ENCODE measurements at regions not wholly inside any gene's neighbourhood (a gene's known extent, or its start where the extent isn't known, plus 50 kb on each side); places are given as distances from the start of the nearest gene placed in this dataset.
"Not testable (repeated sequence)": the region's sequence is repeated elsewhere in the genome, so short reads cannot be mapped to it uniquely, and the experiment has no call there.

- Histone ChIP-seq H3K4me3 (ENCODE audit: low read length in 3 of 3) (no peak overlapping the region), H3K27me3 (ENCODE audit: control insufficient read depth in 3 of 3, insufficient read depth in 3 of 3, low read length in 3 of 3) (no peaks in the 10 kb centered on the region), H3K4me1 (ENCODE audit: control insufficient read depth in 3 of 3, insufficient read depth in 3 of 3, low read length in 3 of 3) (no peaks in the 10 kb centered on the region), H3K9ac (ENCODE audit: low read depth in 1 of 3, low read length in 3 of 3) (no peak overlapping the region), H3K27ac (ENCODE audit: low read depth, low read length) (no peak overlapping the region), H3K9me3 (ENCODE audit: control insufficient read depth in 3 of 3, low read length in 3 of 3) (no peaks in the 10 kb centered on the region), H3K36me3 (ENCODE audit: control insufficient read depth in 3 of 3, insufficient read depth in 3 of 3, low read length in 3 of 3) (no peaks in the 10 kb centered on the region)
Observed at GRCh38 chr5:130425424-130425823, 521.2 kb downstream of the CHSY3 start.

- Histone ChIP-seq H3K27me3 (ENCODE audit: control insufficient read depth in 3 of 3, insufficient read depth in 3 of 3, low read length in 3 of 3) (no peaks in the 10 kb centered on the region), H3K36me3 (ENCODE audit: control insufficient read depth in 3 of 3, insufficient read depth in 3 of 3, low read length in 3 of 3) (no peaks in the 10 kb centered on the region), H3K4me1 (ENCODE audit: control insufficient read depth in 3 of 3, insufficient read depth in 3 of 3, low read length in 3 of 3) (no peaks in the 10 kb centered on the region), H3K27ac (ENCODE audit: low read depth, low read length) (no peak overlapping the region), H3K9me3 (ENCODE audit: control insufficient read depth in 3 of 3, low read length in 3 of 3) (no peaks in the 10 kb centered on the region), H3K4me3 (ENCODE audit: low read length in 3 of 3) (no peak overlapping the region), H3K9ac (ENCODE audit: low read depth in 1 of 3, low read length in 3 of 3) (no peak overlapping the region)
Observed at GRCh38 chr5:130424341-130424740, 520.1 kb downstream of the CHSY3 start.

GRCh38 chr5:130402906-130403305, 498.6 kb downstream of the CHSY3 start:
- Histone ChIP-seq H3K9me3 (ENCODE audit: control insufficient read depth in 3 of 3, low read length in 3 of 3) (no peaks in the 10 kb centered on the region), H3K36me3 (ENCODE audit: control insufficient read depth in 3 of 3, insufficient read depth in 3 of 3, low read length in 3 of 3) (no peaks in the 10 kb centered on the region), H3K4me1 (ENCODE audit: control insufficient read depth in 3 of 3, insufficient read depth in 3 of 3, low read length in 3 of 3) (no peaks in the 10 kb centered on the region), H3K4me3 (ENCODE audit: low read length in 3 of 3) (no peak overlapping the region), H3K27ac (ENCODE audit: low read depth, low read length) (no peak overlapping the region), H3K9ac (ENCODE audit: low read depth in 1 of 3, low read length in 3 of 3) (no peak overlapping the region), H3K27me3 (ENCODE audit: control insufficient read depth in 3 of 3, insufficient read depth in 3 of 3, low read length in 3 of 3) (no peaks in the 10 kb centered on the region)

GRCh38 chr5:130400091-130400490, 495.8 kb downstream of the CHSY3 start:
- H3K4me1 ChIP-seq (ENCODE audit: control insufficient read depth in 3 of 3, insufficient read depth in 3 of 3, low read length in 3 of 3) = no peaks in the 10 kb centered on the region
- no peaks in the 10 kb centered on the region for H3K9me3 ChIP-seq (ENCODE audit: control insufficient read depth in 3 of 3, low read length in 3 of 3)
- H3K4me3 ChIP-seq (ENCODE audit: low read length in 3 of 3) = no peak overlapping the region
- H3K27me3 ChIP-seq (ENCODE audit: control insufficient read depth in 3 of 3, insufficient read depth in 3 of 3, low read length in 3 of 3) = no peaks in the 10 kb centered on the region
- H3K36me3 ChIP-seq (ENCODE audit: control insufficient read depth in 3 of 3, insufficient read depth in 3 of 3, low read length in 3 of 3) = no peaks in the 10 kb centered on the region
- no peak overlapping the region for H3K9ac ChIP-seq (ENCODE audit: low read depth in 1 of 3, low read length in 3 of 3)
- H3K27ac ChIP-seq (ENCODE audit: low read depth, low read length) = no peak overlapping the region

- no peak overlapping the region for H3K9ac ChIP-seq (ENCODE audit: low read depth in 1 of 3, low read length in 3 of 3)
- H3K36me3 ChIP-seq (ENCODE audit: control insufficient read depth in 3 of 3, insufficient read depth in 3 of 3, low read length in 3 of 3) = no peaks in the 10 kb centered on the region
- no peak overlapping the region for H3K4me3 ChIP-seq (ENCODE audit: low read length in 3 of 3)
- H3K9me3 ChIP-seq (ENCODE audit: control insufficient read depth in 3 of 3, low read length in 3 of 3) = no peaks in the 10 kb centered on the region
- H3K4me1 ChIP-seq (ENCODE audit: control insufficient read depth in 3 of 3, insufficient read depth in 3 of 3, low read length in 3 of 3) = no peaks in the 10 kb centered on the region
- H3K27ac ChIP-seq (ENCODE audit: low read depth, low read length) = no peak overlapping the region
- H3K27me3 ChIP-seq (ENCODE audit: control insufficient read depth in 3 of 3, insufficient read depth in 3 of 3, low read length in 3 of 3) = no peaks in the 10 kb centered on the region
Observed at GRCh38 chr5:130398825-130399224, 494.6 kb downstream of the CHSY3 start.

- H3K27ac ChIP-seq (ENCODE audit: low read depth, low read length); H3K9me3 ChIP-seq (ENCODE audit: control insufficient read depth in 3 of 3, low read length in 3 of 3); H3K27me3 ChIP-seq (ENCODE audit: control insufficient read depth in 3 of 3, insufficient read depth in 3 of 3, low read length in 3 of 3); H3K4me1 ChIP-seq (ENCODE audit: control insufficient read depth in 3 of 3, insufficient read depth in 3 of 3, low read length in 3 of 3); H3K36me3 ChIP-seq (ENCODE audit: control insufficient read depth in 3 of 3, insufficient read depth in 3 of 3, low read length in 3 of 3); H3K9ac ChIP-seq (ENCODE audit: low read depth in 1 of 3, low read length in 3 of 3); H3K4me3 ChIP-seq (ENCODE audit: low read length in 3 of 3): not testable (repeated sequence)
Observed at GRCh38 chr5:130397727-130398126, 493.5 kb downstream of the CHSY3 start.

GRCh38 chr5:130397132-130397531, 492.9 kb downstream of the CHSY3 start:
- Histone ChIP-seq H3K9me3 (ENCODE audit: control insufficient read depth in 3 of 3, low read length in 3 of 3) (no peaks in the 10 kb centered on the region), H3K36me3 (ENCODE audit: control insufficient read depth in 3 of 3, insufficient read depth in 3 of 3, low read length in 3 of 3) (no peaks in the 10 kb centered on the region), H3K4me1 (ENCODE audit: control insufficient read depth in 3 of 3, insufficient read depth in 3 of 3, low read length in 3 of 3) (no peaks in the 10 kb centered on the region), H3K27me3 (ENCODE audit: control insufficient read depth in 3 of 3, insufficient read depth in 3 of 3, low read length in 3 of 3) (no peaks in the 10 kb centered on the region), H3K4me3 (ENCODE audit: low read length in 3 of 3) (no peak overlapping the region), H3K9ac (ENCODE audit: low read depth in 1 of 3, low read length in 3 of 3) (no peak overlapping the region), H3K27ac (ENCODE audit: low read depth, low read length) (no peak overlapping the region)

GRCh38 chr5:130391727-130392264, 487.5 kb downstream of the CHSY3 start:
- not testable (repeated sequence) for H3K27me3 ChIP-seq (ENCODE audit: control insufficient read depth in 3 of 3, insufficient read depth in 3 of 3, low read length in 3 of 3); H3K4me3 ChIP-seq (ENCODE audit: low read length in 3 of 3); H3K9ac ChIP-seq (ENCODE audit: low read depth in 1 of 3, low read length in 3 of 3); H3K36me3 ChIP-seq (ENCODE audit: control insufficient read depth in 3 of 3, insufficient read depth in 3 of 3, low read length in 3 of 3); H3K9me3 ChIP-seq (ENCODE audit: control insufficient read depth in 3 of 3, low read length in 3 of 3); H3K27ac ChIP-seq (ENCODE audit: low read depth, low read length); H3K4me1 ChIP-seq (ENCODE audit: control insufficient read depth in 3 of 3, insufficient read depth in 3 of 3, low read length in 3 of 3)

- no peak overlapping the region for H3K9ac ChIP-seq (ENCODE audit: low read depth in 1 of 3, low read length in 3 of 3)
- no peak overlapping the region for H3K27ac ChIP-seq (ENCODE audit: low read depth, low read length)
- no peak overlapping the region for H3K4me3 ChIP-seq (ENCODE audit: low read length in 3 of 3)
- no peaks in the 10 kb centered on the region for H3K4me1 ChIP-seq (ENCODE audit: control insufficient read depth in 3 of 3, insufficient read depth in 3 of 3, low read length in 3 of 3)
- no peaks in the 10 kb centered on the region for H3K27me3 ChIP-seq (ENCODE audit: control insufficient read depth in 3 of 3, insufficient read depth in 3 of 3, low read length in 3 of 3)
- no peaks in the 10 kb centered on the region for H3K36me3 ChIP-seq (ENCODE audit: control insufficient read depth in 3 of 3, insufficient read depth in 3 of 3, low read length in 3 of 3)
- no peaks in the 10 kb centered on the region for H3K9me3 ChIP-seq (ENCODE audit: control insufficient read depth in 3 of 3, low read length in 3 of 3)
Observed at GRCh38 chr5:130386155-130386554, 481.9 kb downstream of the CHSY3 start.

- H3K9me3 ChIP-seq (ENCODE audit: control insufficient read depth in 3 of 3, low read length in 3 of 3) = no peaks in the 10 kb centered on the region
- no peaks in the 10 kb centered on the region for H3K36me3 ChIP-seq (ENCODE audit: control insufficient read depth in 3 of 3, insufficient read depth in 3 of 3, low read length in 3 of 3)
- no peak overlapping the region for H3K4me3 ChIP-seq (ENCODE audit: low read length in 3 of 3)
- H3K27ac ChIP-seq (ENCODE audit: low read depth, low read length) = no peak overlapping the region
- no peak overlapping the region for H3K9ac ChIP-seq (ENCODE audit: low read depth in 1 of 3, low read length in 3 of 3)
- H3K4me1 ChIP-seq (ENCODE audit: control insufficient read depth in 3 of 3, insufficient read depth in 3 of 3, low read length in 3 of 3) = no peaks in the 10 kb centered on the region
- no peaks in the 10 kb centered on the region for H3K27me3 ChIP-seq (ENCODE audit: control insufficient read depth in 3 of 3, insufficient read depth in 3 of 3, low read length in 3 of 3)
Observed at GRCh38 chr5:130385656-130386055, 481.4 kb downstream of the CHSY3 start.

GRCh38 chr5:130365956-130366355, 461.7 kb downstream of the CHSY3 start:
- Histone ChIP-seq H3K27me3 (ENCODE audit: control insufficient read depth in 3 of 3, insufficient read depth in 3 of 3, low read length in 3 of 3) (no peaks in the 10 kb centered on the region), H3K36me3 (ENCODE audit: control insufficient read depth in 3 of 3, insufficient read depth in 3 of 3, low read length in 3 of 3) (no peaks in the 10 kb centered on the region), H3K4me1 (ENCODE audit: control insufficient read depth in 3 of 3, insufficient read depth in 3 of 3, low read length in 3 of 3) (no peaks in the 10 kb centered on the region), H3K9ac (ENCODE audit: low read depth in 1 of 3, low read length in 3 of 3) (no peak overlapping the region), H3K4me3 (ENCODE audit: low read length in 3 of 3) (no peak overlapping the region), H3K9me3 (ENCODE audit: control insufficient read depth in 3 of 3, low read length in 3 of 3) (no peaks in the 10 kb centered on the region), H3K27ac (ENCODE audit: low read depth, low read length) (no peak overlapping the region)

Measured in skeletal muscle tissue (tissue), 3 donors.